HG03575 (cell line): ENCODE measurements at regions not wholly inside any gene's neighbourhood (a gene's known extent, or its start where the extent isn't known, plus 50 kb on each side); places are given as distances from the start of the nearest gene placed in this dataset.

ENCODE experiments used
- ATAC-seq: cut with Tn5 transposase; IDR thresholded peaks from one replicate; pipeline ENCODE4 v1.9.1; 2021; ENCODE audit not compliant: unreplicated experiment, insufficient number of reproducible peaks, low FRiP score; ENCODE audit errors: extremely low read depth

DNA sequence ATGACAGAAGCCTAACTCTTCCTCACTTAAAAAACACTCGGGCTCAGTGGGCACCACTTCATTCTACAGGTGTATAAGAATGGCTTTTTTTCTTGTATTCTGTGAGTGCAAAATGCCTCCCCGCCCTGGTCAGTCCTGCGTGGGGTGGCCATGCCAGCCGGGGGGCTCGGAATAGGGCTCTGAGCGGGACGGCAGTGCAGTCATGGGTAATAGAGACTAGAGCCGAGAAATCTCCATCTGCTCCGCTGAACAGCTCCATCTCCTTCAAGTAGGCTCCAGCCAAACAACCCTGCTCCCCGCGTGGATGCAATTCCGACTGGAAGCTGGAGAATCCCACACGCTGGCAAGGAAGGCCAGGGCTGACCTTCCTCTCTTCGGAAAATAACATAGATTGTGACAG lies 317.0 kb upstream of the IRX4 start:
- ATAC-seq = no peak

DNA sequence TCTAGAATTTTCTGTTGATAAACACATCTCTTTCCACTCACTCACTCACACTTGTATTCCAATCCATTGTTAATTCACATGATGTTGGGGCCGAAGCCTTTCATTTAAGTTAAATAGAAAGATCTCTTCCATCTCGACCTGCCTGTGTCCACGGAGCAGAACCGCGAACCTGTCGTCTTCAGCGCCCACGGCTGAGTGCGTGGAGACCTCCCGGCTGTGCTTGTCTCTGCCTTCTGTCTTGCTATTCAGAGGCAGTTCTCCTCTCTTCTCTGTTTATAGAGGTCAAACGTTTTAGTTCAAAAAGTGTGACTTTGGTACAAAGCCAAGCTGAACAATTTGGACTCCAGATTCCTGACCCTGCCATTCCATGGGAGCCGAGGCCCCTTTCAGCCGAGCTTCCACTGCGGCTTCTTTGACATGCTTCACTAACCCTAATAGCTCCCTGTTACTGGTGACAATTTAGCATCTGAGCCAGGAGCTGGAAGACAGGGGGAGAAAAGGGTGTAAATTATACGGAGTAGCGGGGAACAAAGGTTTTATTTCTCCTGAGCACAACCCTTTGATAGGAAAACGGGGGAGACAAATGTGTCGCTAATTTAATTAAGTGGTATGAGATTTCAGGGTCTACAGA lies 314.4 kb upstream of the IRX4 start:
- ATAC-seq = no peak

GRCh38 chr5:2196416-2196815 lies 313.7 kb upstream of the IRX4 start:
- ATAC-seq = no peak

GRCh38 chr5:2194949-2195348 lies 312.2 kb upstream of the IRX4 start:
- no peak for ATAC-seq

DNA sequence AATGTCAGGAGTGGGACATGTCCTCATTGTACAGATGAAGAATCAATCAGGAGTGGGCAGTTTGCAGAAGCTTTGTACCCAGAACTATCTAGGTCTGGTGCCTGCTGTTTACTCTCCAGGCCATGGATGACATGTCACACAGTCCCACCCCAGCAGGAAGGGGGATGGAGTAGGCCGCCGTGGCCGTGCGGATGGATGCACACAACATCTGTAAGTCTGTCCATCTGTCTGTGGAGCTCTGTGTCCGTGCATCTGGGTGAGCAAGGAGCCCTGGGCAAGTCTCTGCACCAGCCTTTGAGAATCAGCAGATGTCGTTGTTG lies 311.5 kb upstream of the IRX4 start:
- no peak for ATAC-seq

- ATAC-seq = no peak
Measured at GRCh38 chr5:2193542-2194235, 311.0 kb upstream of the IRX4 start.

- no peak for ATAC-seq
Measured at GRCh38 chr5:2193142-2193541, 310.4 kb upstream of the IRX4 start.

- no peak for ATAC-seq
Measured at GRCh38 chr5:2192496-2192895, 309.8 kb upstream of the IRX4 start.

- no peak for ATAC-seq
Measured at GRCh38 chr5:2191972-2192371, 309.2 kb upstream of the IRX4 start.

DNA sequence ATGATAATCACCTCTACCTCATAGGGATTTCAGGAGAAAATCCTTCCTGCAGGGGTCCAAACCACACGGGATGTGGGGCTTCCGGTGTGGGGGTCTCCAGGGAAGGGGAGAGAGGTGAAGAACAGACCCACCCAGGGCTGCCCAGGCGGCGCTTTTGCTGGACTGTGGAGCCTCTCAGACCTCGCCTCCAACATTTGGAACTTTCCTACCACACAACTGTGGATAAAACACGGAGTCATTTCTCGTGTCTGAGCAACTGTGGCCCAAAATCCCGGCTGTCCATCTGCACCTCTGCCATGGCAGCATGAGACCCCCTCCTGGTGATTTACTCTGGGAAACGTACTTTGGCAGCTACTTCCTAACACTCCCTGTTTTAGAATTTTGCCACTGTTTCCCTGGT lies 307.8 kb upstream of the IRX4 start:
- no peak for ATAC-seq

GRCh38 chr5:2188661-2189060 lies 305.9 kb upstream of the IRX4 start:
- no peak for ATAC-seq

DNA sequence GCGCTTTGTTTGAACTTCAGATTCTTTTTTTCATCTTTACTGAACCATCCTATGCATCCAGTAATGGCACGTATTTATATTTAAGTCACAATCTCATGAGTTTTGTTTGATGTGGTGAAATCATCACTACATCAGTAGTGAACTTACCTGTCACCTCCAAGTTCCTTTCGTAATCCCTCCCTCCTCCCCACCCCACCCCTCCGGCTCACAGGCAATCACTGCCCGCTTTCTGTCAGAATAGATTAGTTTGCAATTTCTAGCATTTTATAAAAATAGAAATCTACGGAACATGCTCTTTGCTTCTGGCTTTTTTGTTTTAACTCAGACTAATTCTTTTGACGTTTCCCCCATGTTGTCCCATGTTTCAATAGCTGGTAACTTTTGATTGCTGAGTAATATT lies 305.4 kb upstream of the IRX4 start:
- no peak for ATAC-seq

GRCh38 chr5:2187687-2188086 lies 305.0 kb upstream of the IRX4 start:
- ATAC-seq = no peak

DNA sequence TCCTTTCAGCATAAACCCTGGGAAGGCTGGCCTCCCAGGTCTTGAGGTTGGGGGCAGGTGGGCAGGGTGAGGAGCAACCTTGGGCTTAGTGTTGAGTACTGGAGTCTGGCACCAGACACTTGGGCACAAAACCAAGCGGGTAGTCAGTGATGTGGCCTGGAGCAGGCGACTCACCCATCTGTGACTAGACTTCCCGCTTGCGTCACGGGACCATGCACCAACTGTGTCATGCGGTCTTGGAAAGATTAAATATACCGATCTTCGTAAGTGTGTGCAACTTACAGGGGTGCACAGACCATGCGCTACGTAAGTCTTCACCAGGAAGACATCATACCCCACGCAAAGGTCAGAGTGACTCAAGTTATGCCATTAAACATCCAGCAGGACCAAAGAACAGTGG lies 304.4 kb upstream of the IRX4 start:
- no peak for ATAC-seq

GRCh38 chr5:2186472-2187015 lies 303.8 kb upstream of the IRX4 start:
- ATAC-seq = no peak

- no peak for ATAC-seq
Measured at GRCh38 chr5:2185646-2186471, 303.1 kb upstream of the IRX4 start.

- ATAC-seq = no peak
Measured at GRCh38 chr5:2184563-2185540, 302.1 kb upstream of the IRX4 start.

- ATAC-seq = no peak
Measured at GRCh38 chr5:2184026-2184366, 301.3 kb upstream of the IRX4 start.
